ENCODE measurements at regions not wholly inside any gene's neighbourhood (a gene's known extent, or its start where the extent isn't known, plus 50 kb on each side); places are given as distances from the start of the nearest gene placed in this dataset.

GRCh38 chr3:110810356-110810755, 261.3 kb upstream of the NECTIN3 start:
- no peak for TF ChIP-seq CTCF (IDR thresholded peaks at IDR 0.05; ENCODE audit: insufficient read depth, low read depth, low read length)
- no peak for DNase-seq (ENCODE audit: low read depth)
- no peak overlapping the region for H3K4me3 ChIP-seq (ENCODE audit: low read depth, low read length)

GRCh38 chr3:110811050-110811449, 260.6 kb upstream of the NECTIN3 start:
- DNase-seq (ENCODE audit: low read depth) = no peak
- no peak overlapping the region for H3K4me3 ChIP-seq (ENCODE audit: low read depth, low read length)
- TF ChIP-seq CTCF (IDR thresholded peaks at IDR 0.05; ENCODE audit: insufficient read depth, low read depth, low read length) = no peak

GRCh38 chr3:110813541-110813940, 258.1 kb upstream of the NECTIN3 start:
- TF ChIP-seq CTCF (IDR thresholded peaks at IDR 0.05; ENCODE audit: insufficient read depth, low read depth, low read length) = no peak
- H3K4me3 ChIP-seq (ENCODE audit: low read depth, low read length) = no peak overlapping the region
- DNase-seq (ENCODE audit: low read depth) = no peak

- TF ChIP-seq CTCF (IDR thresholded peaks at IDR 0.05; ENCODE audit: insufficient read depth, low read depth, low read length) = no peak
- H3K4me3 ChIP-seq (ENCODE audit: low read depth, low read length) = peak overlapping the region; percentile 5
- DNase-seq (ENCODE audit: low read depth) = peak; percentile 98
Observed at GRCh38 chr3:110814170-110815007, 257.2 kb upstream of the NECTIN3 start.

- H3K4me3 ChIP-seq (ENCODE audit: low read depth, low read length) = peak overlapping the region; percentile 5
- TF ChIP-seq CTCF (IDR thresholded peaks at IDR 0.05; ENCODE audit: insufficient read depth, low read depth, low read length) = no peak
- DNase-seq (ENCODE audit: low read depth) = peak; percentile 92
Observed at GRCh38 chr3:110815008-110815583, 256.5 kb upstream of the NECTIN3 start.

- DNase-seq (ENCODE audit: low read depth) = no peak
- H3K4me3 ChIP-seq (ENCODE audit: low read depth, low read length) = no peak overlapping the region
- TF ChIP-seq CTCF (IDR thresholded peaks at IDR 0.05; ENCODE audit: insufficient read depth, low read depth, low read length) = no peak
Observed at GRCh38 chr3:110816008-110816407, 255.6 kb upstream of the NECTIN3 start.
